Type B pancreatic cell (in vitro differentiated cells): ENCODE measurements at regions not wholly inside any gene's neighbourhood (a gene's known extent, or its start where the extent isn't known, plus 50 kb on each side); places are given as distances from the start of the nearest gene placed in this dataset.

Source experiments
- DNase-seq: peaks from one replicate; pipeline ENCODE4 v3.0.0; 2021; ENCODE audit warnings: mixed read lengths; ENCODE audit not compliant: unreplicated experiment; ENCODE audit errors: extremely low spot score
- H3K27ac Mint-ChIP-seq: 2 replicates; pipeline ENCODE4 v1.8.0; 2021; ENCODE audit warnings: mild to moderate bottlenecking, mixed read lengths
- H3K27me3 Mint-ChIP-seq: 2 replicates; pipeline ENCODE4 v1.8.0; 2021; ENCODE audit warnings: mixed read lengths
- H3K36me3 Mint-ChIP-seq: 2 replicates; pipeline ENCODE4 v1.8.0; 2021; ENCODE audit warnings: mixed read lengths
- H3K4me1 Mint-ChIP-seq: one replicate; pipeline ENCODE4 v1.8.0; 2021; ENCODE audit warnings: mixed read lengths; ENCODE audit not compliant: unreplicated experiment
- H3K4me3 Mint-ChIP-seq: 2 replicates; pipeline ENCODE4 v1.8.0; 2021; ENCODE audit warnings: mild to moderate bottlenecking, mixed read lengths
- H3K9me3 Mint-ChIP-seq: 2 replicates; pipeline ENCODE4 v1.8.0; 2021; ENCODE audit warnings: mixed read lengths
- CTCF ChIP-seq: fragments of 200-600 bp; sonication (generic); conservative IDR thresholded peaks from 2 replicates; pipeline ENCODE4 v1.5.0; 2021; ENCODE audit warnings: antibody characterized with exemption, mild to moderate bottlenecking

GRCh38 chr10:133032231-133032630 is 55.5 kb upstream of the ADGRA1 start:
- Mint-ChIP-seq H3K36me3 (no peaks in the 10 kb centered on the region), H3K4me1 (peaks cover 10% of the 10 kb centered on the region), H3K27me3 (peaks cover 35% of the 10 kb centered on the region), H3K9me3 (no peaks in the 10 kb centered on the region), H3K27ac (no peak overlapping the region), H3K4me3 (no peak overlapping the region)
- no peak for DNase-seq
- no peak for TF ChIP-seq CTCF

- no peak for TF ChIP-seq CTCF
- H3K27me3 Mint-ChIP-seq, result peaks cover 35% of the 10 kb centered on the region
Observed at GRCh38 chr10:133031541-133032125, 56.1 kb upstream of the ADGRA1 start.

GRCh38 chr10:133030781-133031180 is 56.9 kb upstream of the ADGRA1 start:
- H3K27me3 Mint-ChIP-seq, result peaks cover 34% of the 10 kb centered on the region
- DNase-seq, result no peak
- no peaks in the 10 kb centered on the region for H3K36me3 Mint-ChIP-seq
- H3K27ac Mint-ChIP-seq, result no peak overlapping the region
- H3K4me1 Mint-ChIP-seq, result peaks cover 13% of the 10 kb centered on the region
- H3K4me3 Mint-ChIP-seq, result no peak overlapping the region
- no peaks in the 10 kb centered on the region for H3K9me3 Mint-ChIP-seq
- no peak for TF ChIP-seq CTCF

More at GRCh38 chr10:133031541-133032125, 56.1 kb upstream of the ADGRA1 start:
- no peak for DNase-seq
- H3K27ac Mint-ChIP-seq, result no peak overlapping the region
- peaks cover 10% of the 10 kb centered on the region for H3K4me1 Mint-ChIP-seq
- no peaks in the 10 kb centered on the region for H3K36me3 Mint-ChIP-seq
- H3K9me3 Mint-ChIP-seq, result no peaks in the 10 kb centered on the region
- no peak overlapping the region for H3K4me3 Mint-ChIP-seq

GRCh38 chr10:133030126-133030525 is 57.6 kb upstream of the ADGRA1 start:
- peaks cover 13% of the 10 kb centered on the region for H3K4me1 Mint-ChIP-seq
- peaks cover 28% of the 10 kb centered on the region for H3K27me3 Mint-ChIP-seq
- no peak overlapping the region for H3K27ac Mint-ChIP-seq
- no peaks in the 10 kb centered on the region for H3K36me3 Mint-ChIP-seq
- no peak for TF ChIP-seq CTCF
- no peak for DNase-seq
- H3K4me3 Mint-ChIP-seq, result no peak overlapping the region
- H3K9me3 Mint-ChIP-seq, result no peaks in the 10 kb centered on the region

- Mint-ChIP-seq H3K36me3 (no peaks in the 10 kb centered on the region), H3K4me3 (no peak overlapping the region), H3K27me3 (peaks cover 27% of the 10 kb centered on the region), H3K27ac (no peak overlapping the region), H3K9me3 (no peaks in the 10 kb centered on the region), H3K4me1 (peaks cover 13% of the 10 kb centered on the region)
- TF ChIP-seq CTCF, result no peak
- DNase-seq, result no peak
Observed at GRCh38 chr10:133028956-133029355, 58.8 kb upstream of the ADGRA1 start.

GRCh38 chr10:133028158-133028557 is 59.6 kb upstream of the ADGRA1 start:
- Mint-ChIP-seq H3K27ac (no peak overlapping the region), H3K27me3 (peaks cover 27% of the 10 kb centered on the region), H3K9me3 (no peaks in the 10 kb centered on the region), H3K4me1 (peaks cover 13% of the 10 kb centered on the region), H3K36me3 (no peaks in the 10 kb centered on the region), H3K4me3 (no peak overlapping the region)
- TF ChIP-seq CTCF, result no peak
- no peak for DNase-seq
